Liver (tissue), 8 donors: ENCODE measurements at regions not wholly inside any gene's neighbourhood (a gene's known extent, or its start where the extent isn't known, plus 50 kb on each side); places are given as distances from the start of the nearest gene placed in this dataset.

ENCODE experiments used
- DNase-seq: peaks from one replicate; pipeline ENCODE4 v3.0.0-alpha.2; 2017; ENCODE audit warnings: low spot score
- H3K27ac ChIP-seq, 2 donors: one replicate each; pipeline ENCODE4 v1.7.0; 2013; ENCODE audit warnings: inconsistent platforms in 2 of 2, low read length in 2 of 2, control low read depth in 1 of 2, low read depth in 1 of 2, mild to moderate bottlenecking in 1 of 2
- H3K27me3 ChIP-seq, 4 donors: one replicate each; pipeline versions ENCODE4 v1.6.1 to v1.7.0; 2013; ENCODE audit warnings: low read length in 3 of 4, inconsistent platforms in 1 of 4, mild to moderate bottlenecking in 1 of 4, moderate library complexity in 1 of 4; ENCODE audit not compliant: control insufficient read depth in 4 of 4, insufficient read depth in 4 of 4
- H3K36me3 ChIP-seq, 4 donors: one replicate each; pipeline versions ENCODE4 v1.6.1 to v1.7.0; 2013; ENCODE audit warnings: low read length in 3 of 4, mild to moderate bottlenecking in 3 of 4, low read depth in 1 of 4, moderate library complexity in 1 of 4; ENCODE audit not compliant: control insufficient read depth in 4 of 4, insufficient read depth in 3 of 4
- H3K4me1 ChIP-seq, 4 donors: one replicate each; pipeline versions ENCODE4 v1.6.1 to v1.7.0; 2013; ENCODE audit warnings: low read length in 3 of 4, mild to moderate bottlenecking in 3 of 4, moderate library complexity in 1 of 4; ENCODE audit not compliant: control insufficient read depth in 4 of 4, insufficient read depth in 4 of 4
- H3K4me3 ChIP-seq, 3 donors: one replicate each; pipeline versions ENCODE4 v1.6.1 to v1.7.0; 2013; ENCODE audit warnings: low read length in 3 of 3, control low read depth in 1 of 3, low read depth in 1 of 3, mild to moderate bottlenecking in 1 of 3
- H3K9ac ChIP-seq, 2 donors: one replicate each; pipeline ENCODE4 v1.7.0; 2013; ENCODE audit warnings: low read length in 2 of 2, mild to moderate bottlenecking in 2 of 2, moderate library complexity in 2 of 2, control low read depth in 1 of 2, low read depth in 1 of 2
- H3K9me3 ChIP-seq, 4 donors: one replicate each; pipeline versions ENCODE4 v1.6.1 to v1.7.0; 2013; ENCODE audit warnings: low read length in 3 of 4; ENCODE audit not compliant: control insufficient read depth in 4 of 4
- ATF3 ChIP-seq: IDR thresholded peaks from 2 replicates; pipeline ENCODE4 v1.6.1; 2016; ENCODE audit warnings: antibody characterized with exemption
- CTCF ChIP-seq: fragments of 150-350 bp; IDR thresholded peaks from 2 replicates; pipeline ENCODE4 v1.5.1; 2017; ENCODE audit warnings: improper control_type of control experiment, low read depth, low read length; ENCODE audit not compliant: missing input control
- EGR1 ChIP-seq, 2 donors: IDR thresholded peaks; 2 replicates each; pipeline ENCODE4 v1.6.1; 2016 to 2018; ENCODE audit warnings: antibody characterized with exemption in 2 of 2, low read depth in 2 of 2
- FOXA1 ChIP-seq: IDR thresholded peaks from 2 replicates; pipeline ENCODE4 v1.6.1; 2016; ENCODE audit warnings: antibody characterized with exemption
- FOXA2 ChIP-seq: IDR thresholded peaks from 2 replicates; pipeline ENCODE4 v1.6.1; 2016; ENCODE audit warnings: antibody characterized with exemption
- GABPA ChIP-seq, 2 donors: IDR thresholded peaks in 1 of 2; conservative IDR thresholded peaks in 1 of 2; 2 replicates each; pipeline ENCODE4 v1.6.1; 2016; ENCODE audit warnings: antibody characterized with exemption in 2 of 2, mild to moderate bottlenecking in 1 of 2, moderate library complexity in 1 of 2
- HNF4G ChIP-seq: IDR thresholded peaks from 2 replicates; pipeline ENCODE4 v1.6.1; 2016; ENCODE audit warnings: antibody characterized with exemption
- MAX ChIP-seq: IDR thresholded peaks from 2 replicates; pipeline ENCODE4 v1.6.1; 2016; ENCODE audit warnings: antibody characterized with exemption
- NR2F2 ChIP-seq: IDR thresholded peaks from 2 replicates; pipeline ENCODE4 v1.6.1; 2016; ENCODE audit warnings: antibody characterized with exemption
- RAD21 ChIP-seq, 2 donors: IDR thresholded peaks; 2 replicates each; pipeline ENCODE4 v1.6.1; 2016; ENCODE audit warnings: antibody characterized with exemption in 2 of 2, mild to moderate bottlenecking in 2 of 2
- REST ChIP-seq: IDR thresholded peaks from 2 replicates; pipeline ENCODE4 v1.6.1; 2016; ENCODE audit warnings: antibody characterized with exemption, mild to moderate bottlenecking
- RXRA ChIP-seq, 2 donors: IDR thresholded peaks; 2 replicates each; pipeline ENCODE4 v1.6.1; 2017 to 2018; ENCODE audit warnings: antibody characterized with exemption in 2 of 2, mild to moderate bottlenecking in 1 of 2
- SP1 ChIP-seq: IDR thresholded peaks from 2 replicates; pipeline ENCODE4 v1.6.1; 2018; ENCODE audit warnings: antibody characterized with exemption, mild to moderate bottlenecking
- TAF1 ChIP-seq: conservative IDR thresholded peaks from 2 replicates; pipeline ENCODE4 v1.6.1; 2016; ENCODE audit warnings: antibody characterized with exemption, mild to moderate bottlenecking
- YY1 ChIP-seq: IDR thresholded peaks from 2 replicates; pipeline ENCODE4 v1.6.1; 2016; ENCODE audit warnings: antibody characterized with exemption, mild to moderate bottlenecking
- WGBS: extraction: QIAGEN DNeasy Blood & Tissue Kit; methylation state at CpG from one replicate; pipeline ENCODE4 v1.1.7; 2013; 5-methylcytosine and 5-hydroxymethylcytosine counted together
- donor health status: healthy.
- donor health status: healthy.
- donor health status: healthy.
- donor health status: healthy.
- donor health status: healthy.

- TF ChIP-seq ATF3 (no peak), FOXA1 (no peak), YY1 (no peak)
Measured at GRCh38 chr2:236968101-236968879, 117.4 kb upstream of the COPS8 start (continued).

- no peak for DNase-seq
- TF ChIP-seq NR2F2 (no peak), RAD21 (IDR thresholded peaks at IDR 0.05) (no peak), GABPA (IDR thresholded peaks at IDR 0.05 in 1 of 2, conservative IDR thresholded peaks at IDR 0.05 in 1 of 2) (no peak), TAF1 (no peak), CTCF (no peak), MAX (no peak), YY1 (no peak), SP1 (no peak), HNF4G (no peak), RXRA (IDR thresholded peaks at IDR 0.05) (no peak), EGR1 (IDR thresholded peaks at IDR 0.05; ENCODE audit: low read depth in 2 of 2) (no peak), FOXA2 (no peak)
- Histone ChIP-seq H3K9me3 (no peaks in the 10 kb centered on the region), H3K36me3 (no peaks in the 10 kb centered on the region), H3K4me3 (no peak overlapping the region), H3K27me3 (no peaks in the 10 kb centered on the region), H3K27ac (peak overlapping the region in 1 of 2 donors; percentile 50), H3K9ac (no peak overlapping the region), H3K4me1 (no peaks in the 10 kb centered on the region)
- WGBS: 67% methylated on average over 10 of the region's 10 CpGs
Measured at GRCh38 chr2:236968880-236969534, 116.7 kb upstream of the COPS8 start.

GRCh38 chr2:236969767-236970655 lies 115.7 kb upstream of the COPS8 start:
- no peaks in the 10 kb centered on the region for H3K4me1 ChIP-seq
- TF ChIP-seq SP1 (no peak), EGR1 (IDR thresholded peaks at IDR 0.05; ENCODE audit: low read depth in 2 of 2) (no peak), NR2F2 (no peak), FOXA1 (no peak), RXRA (IDR thresholded peaks at IDR 0.05) (no peak), GABPA (IDR thresholded peaks at IDR 0.05 in 1 of 2, conservative IDR thresholded peaks at IDR 0.05 in 1 of 2) (no peak), RAD21 (IDR thresholded peaks at IDR 0.05) (no peak), REST (no peak), YY1 (no peak), CTCF (no peak), MAX (no peak), HNF4G (no peak), ATF3 (no peak)

More at GRCh38 chr2:236969767-236970655, 115.7 kb upstream of the COPS8 start:
- 83% methylated on average over 17 of the region's 17 CpGs for WGBS
- Histone ChIP-seq H3K27me3 (no peaks in the 10 kb centered on the region), H3K4me3 (no peak overlapping the region), H3K9me3 (no peaks in the 10 kb centered on the region), H3K27ac (no peak overlapping the region), H3K9ac (no peak overlapping the region), H3K36me3 (no peaks in the 10 kb centered on the region)
- no peak for DNase-seq
